ENCODE measurements at regions not wholly inside any gene's neighbourhood (a gene's known extent, or its start where the extent isn't known, plus 50 kb on each side); places are given as distances from the start of the nearest gene placed in this dataset.

- TF ChIP-seq CTCF (IDR thresholded peaks at IDR 0.05) (no peak), POLR2A (IDR thresholded peaks at IDR 0.05) (no peak)
These were observed 83.7 kb upstream of the CLINT1 start for GRCh38 chr5:157942595-157942994.

All from adrenal gland (tissue), 5 donors.